ENCODE measurements at regions not wholly inside any gene's neighbourhood (a gene's known extent, or its start where the extent isn't known, plus 50 kb on each side); places are given as distances from the start of the nearest gene placed in this dataset.

DNA sequence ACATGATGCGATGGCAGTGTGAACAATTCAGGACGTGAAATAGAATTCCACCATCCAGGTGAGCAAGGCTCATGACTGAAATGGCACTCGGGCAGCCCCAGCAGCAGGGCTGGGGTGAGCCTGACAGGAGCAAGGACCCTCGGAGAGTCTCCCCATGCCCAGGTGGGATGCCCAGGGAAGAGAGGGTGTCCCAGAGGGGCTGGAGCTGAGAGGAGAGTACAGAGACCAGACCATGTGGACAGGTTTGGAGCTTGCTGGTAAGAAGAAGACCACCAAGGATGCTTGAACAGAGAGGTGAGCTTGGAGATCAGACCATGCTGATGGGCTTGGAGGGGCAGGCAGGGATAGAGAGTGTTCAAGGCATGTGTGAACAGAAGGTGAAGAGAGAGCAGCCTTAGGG lies 83.3 kb downstream of the RAMP3 start:
- TF ChIP-seq POLR2AphosphoS5 (IDR thresholded peaks at IDR 0.05; ENCODE audit: low read depth) (no peak), SPI1 (IDR thresholded peaks at IDR 0.05; ENCODE audit: borderline replicate concordance, low read depth) (no peak), GABPA (IDR thresholded peaks at IDR 0.05; ENCODE audit: low read depth) (no peak)
- TF ChIP-seq, protein P1, sequence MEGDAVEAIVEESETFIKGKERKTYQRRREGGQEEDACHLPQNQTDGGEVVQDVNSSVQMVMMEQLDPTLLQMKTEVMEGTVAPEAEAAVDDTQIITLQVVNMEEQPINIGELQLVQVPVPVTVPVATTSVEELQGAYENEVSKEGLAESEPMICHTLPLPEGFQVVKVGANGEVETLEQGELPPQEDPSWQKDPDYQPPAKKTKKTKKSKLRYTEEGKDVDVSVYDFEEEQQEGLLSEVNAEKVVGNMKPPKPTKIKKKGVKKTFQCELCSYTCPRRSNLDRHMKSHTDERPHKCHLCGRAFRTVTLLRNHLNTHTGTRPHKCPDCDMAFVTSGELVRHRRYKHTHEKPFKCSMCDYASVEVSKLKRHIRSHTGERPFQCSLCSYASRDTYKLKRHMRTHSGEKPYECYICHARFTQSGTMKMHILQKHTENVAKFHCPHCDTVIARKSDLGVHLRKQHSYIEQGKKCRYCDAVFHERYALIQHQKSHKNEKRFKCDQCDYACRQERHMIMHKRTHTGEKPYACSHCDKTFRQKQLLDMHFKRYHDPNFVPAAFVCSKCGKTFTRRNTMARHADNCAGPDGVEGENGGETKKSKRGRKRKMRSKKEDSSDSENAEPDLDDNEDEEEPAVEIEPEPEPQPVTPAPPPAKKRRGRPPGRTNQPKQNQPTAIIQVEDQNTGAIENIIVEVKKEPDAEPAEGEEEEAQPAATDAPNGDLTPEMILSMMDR (IDR thresholded peaks at IDR 0.05; ENCODE audit: insufficient read depth, low read length): no peak
- TF ChIP-seq, protein P2, sequence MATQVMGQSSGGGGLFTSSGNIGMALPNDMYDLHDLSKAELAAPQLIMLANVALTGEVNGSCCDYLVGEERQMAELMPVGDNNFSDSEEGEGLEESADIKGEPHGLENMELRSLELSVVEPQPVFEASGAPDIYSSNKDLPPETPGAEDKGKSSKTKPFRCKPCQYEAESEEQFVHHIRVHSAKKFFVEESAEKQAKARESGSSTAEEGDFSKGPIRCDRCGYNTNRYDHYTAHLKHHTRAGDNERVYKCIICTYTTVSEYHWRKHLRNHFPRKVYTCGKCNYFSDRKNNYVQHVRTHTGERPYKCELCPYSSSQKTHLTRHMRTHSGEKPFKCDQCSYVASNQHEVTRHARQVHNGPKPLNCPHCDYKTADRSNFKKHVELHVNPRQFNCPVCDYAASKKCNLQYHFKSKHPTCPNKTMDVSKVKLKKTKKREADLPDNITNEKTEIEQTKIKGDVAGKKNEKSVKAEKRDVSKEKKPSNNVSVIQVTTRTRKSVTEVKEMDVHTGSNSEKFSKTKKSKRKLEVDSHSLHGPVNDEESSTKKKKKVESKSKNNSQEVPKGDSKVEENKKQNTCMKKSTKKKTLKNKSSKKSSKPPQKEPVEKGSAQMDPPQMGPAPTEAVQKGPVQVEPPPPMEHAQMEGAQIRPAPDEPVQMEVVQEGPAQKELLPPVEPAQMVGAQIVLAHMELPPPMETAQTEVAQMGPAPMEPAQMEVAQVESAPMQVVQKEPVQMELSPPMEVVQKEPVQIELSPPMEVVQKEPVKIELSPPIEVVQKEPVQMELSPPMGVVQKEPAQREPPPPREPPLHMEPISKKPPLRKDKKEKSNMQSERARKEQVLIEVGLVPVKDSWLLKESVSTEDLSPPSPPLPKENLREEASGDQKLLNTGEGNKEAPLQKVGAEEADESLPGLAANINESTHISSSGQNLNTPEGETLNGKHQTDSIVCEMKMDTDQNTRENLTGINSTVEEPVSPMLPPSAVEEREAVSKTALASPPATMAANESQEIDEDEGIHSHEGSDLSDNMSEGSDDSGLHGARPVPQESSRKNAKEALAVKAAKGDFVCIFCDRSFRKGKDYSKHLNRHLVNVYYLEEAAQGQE (IDR thresholded peaks at IDR 0.05; ENCODE audit: insufficient replicate concordance, low read depth): no peak
- no peak for DNase-seq (ENCODE audit: low read depth in 1 of 2, low spot score in 1 of 2)
- H3K4me3 ChIP-seq (replicated peaks; ENCODE audit: insufficient read depth, low read length): no peak overlapping the region
- H3K27me3 ChIP-seq (ENCODE audit: insufficient read depth, poor library complexity, severe bottlenecking): peaks cover 14% of the 10 kb centered on the region
- H3K27ac ChIP-seq (replicated peaks): no peak overlapping the region

DNA sequence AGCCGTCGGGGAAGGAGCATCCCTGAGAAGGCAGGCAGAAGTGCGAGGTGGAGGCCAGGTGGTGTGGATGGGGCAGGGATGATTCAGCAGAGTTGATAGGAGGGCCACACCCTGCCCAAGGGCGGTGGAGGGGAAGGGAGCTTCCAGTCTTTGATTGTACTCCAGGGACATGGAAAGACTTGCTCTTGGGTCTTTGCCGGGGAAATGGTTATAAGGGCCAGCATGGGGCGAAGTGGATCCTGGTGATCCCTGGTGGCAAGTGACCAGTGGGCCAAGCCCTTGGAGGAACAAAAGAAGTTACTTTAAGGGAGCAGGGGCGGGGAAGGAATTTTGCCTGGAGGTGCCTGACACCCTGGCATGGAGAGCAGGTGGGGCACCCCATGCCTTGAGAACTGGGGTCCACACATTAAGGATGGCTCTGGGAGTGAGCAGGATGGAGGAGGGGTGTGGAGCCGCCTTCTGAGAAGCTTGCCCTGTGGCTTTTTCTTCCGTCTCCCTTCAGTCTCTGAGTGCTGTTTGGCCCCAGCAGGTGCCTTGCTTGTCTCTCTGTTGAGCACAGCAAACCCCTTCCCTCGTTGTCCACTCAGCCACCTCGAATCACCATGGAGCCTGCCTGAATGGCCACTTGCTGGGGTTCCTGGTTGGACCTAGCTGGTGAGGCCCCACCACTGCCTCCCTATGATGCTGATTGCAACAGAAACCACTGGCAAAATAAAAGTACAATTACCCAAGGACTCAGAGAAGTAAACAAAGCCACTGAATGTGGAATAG lies 83.9 kb downstream of the RAMP3 start:
- Histone ChIP-seq H3K4me3 (replicated peaks; ENCODE audit: insufficient read depth, low read length) (no peak overlapping the region), H3K27me3 (ENCODE audit: insufficient read depth, poor library complexity, severe bottlenecking) (peaks cover 14% of the 10 kb centered on the region), H3K27ac (replicated peaks) (no peak overlapping the region)
- no peak for TF ChIP-seq GABPA (IDR thresholded peaks at IDR 0.05; ENCODE audit: low read depth)
- TF ChIP-seq SPI1 (IDR thresholded peaks at IDR 0.05; ENCODE audit: borderline replicate concordance, low read depth): no peak
- no peak for TF ChIP-seq POLR2AphosphoS5 (IDR thresholded peaks at IDR 0.05; ENCODE audit: low read depth)
- TF ChIP-seq, protein P1 (IDR thresholded peaks at IDR 0.05; ENCODE audit: insufficient read depth, low read length): no peak
- TF ChIP-seq, protein P2 (IDR thresholded peaks at IDR 0.05; ENCODE audit: insufficient replicate concordance, low read depth): no peak
- no peak for DNase-seq (ENCODE audit: low read depth in 1 of 2, low spot score in 1 of 2)

DNA sequence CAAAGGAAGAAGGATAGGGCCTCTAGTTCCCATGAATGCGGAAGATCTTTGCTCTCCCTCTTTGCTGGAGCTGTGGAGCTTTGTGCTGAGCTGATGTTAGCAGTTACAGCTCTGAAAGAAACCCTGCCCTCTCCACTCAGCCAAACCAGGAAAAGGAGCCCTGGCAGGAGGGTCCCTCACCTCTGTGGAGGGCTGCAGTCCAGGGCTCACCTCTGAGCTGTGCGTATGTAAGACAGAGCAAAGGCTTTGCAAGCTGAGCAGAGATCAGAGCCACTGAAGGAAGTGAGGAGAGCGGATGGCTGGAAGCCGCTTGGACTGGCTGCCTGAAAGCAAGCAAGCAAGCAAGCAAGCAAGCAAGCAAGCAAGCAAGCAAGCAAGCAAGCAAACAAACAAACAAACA lies 84.7 kb downstream of the RAMP3 start:
- DNase-seq (ENCODE audit: low read depth in 1 of 2, low spot score in 1 of 2): no peak

More for the DNA sequence above, 84.7 kb downstream of the RAMP3 start:
- H3K27ac ChIP-seq (replicated peaks): no peak overlapping the region
- H3K27me3 ChIP-seq (ENCODE audit: insufficient read depth, poor library complexity, severe bottlenecking): peaks cover 16% of the 10 kb centered on the region
- no peak overlapping the region for H3K4me3 ChIP-seq (replicated peaks; ENCODE audit: insufficient read depth, low read length)
- TF ChIP-seq, protein P1 (IDR thresholded peaks at IDR 0.05; ENCODE audit: insufficient read depth, low read length): no peak
- TF ChIP-seq POLR2AphosphoS5 (IDR thresholded peaks at IDR 0.05; ENCODE audit: low read depth): no peak
- TF ChIP-seq SPI1 (IDR thresholded peaks at IDR 0.05; ENCODE audit: borderline replicate concordance, low read depth): no peak
- TF ChIP-seq GABPA (IDR thresholded peaks at IDR 0.05; ENCODE audit: low read depth): no peak
- TF ChIP-seq, protein P2 (IDR thresholded peaks at IDR 0.05; ENCODE audit: insufficient replicate concordance, low read depth): no peak
